H1 (cell line): ENCODE measurements at regions not wholly inside any gene's neighbourhood (a gene's known extent, or its start where the extent isn't known, plus 50 kb on each side); places are given as distances from the start of the nearest gene placed in this dataset.

Experiments
- CTCF ChIA-PET: fragments of 300-600 bp; sonication (Branson Sonifier 250); formaldehyde crosslinking; loops from one replicate; lab custom pipeline; 2021; ENCODE audit not compliant: partially characterized antibody; lab: Charles Lee
- POLR2A ChIA-PET: fragments of 300-600 bp; sonication (Branson Sonifier 250); formaldehyde crosslinking; loops from one replicate; lab custom pipeline; 2021; ENCODE audit warnings: inconsistent platforms; ENCODE audit not compliant: partially characterized antibody; lab: Charles Lee
- DNase-seq, 2 experiments: peaks; one replicate each; pipeline versions ENCODE4 v3.0.0 to v3.0.0-alpha.2; 2010 to 2022; ENCODE audit warnings: low spot score in 2 of 2, low read depth in 1 of 2, mixed read lengths in 1 of 2
- FAIRE-seq: peaks from 2 replicates; lab custom pipeline; 2011; peaks lifted over from hg19 to GRCh38; lab: Jason Lieb, UNC
- H2AFZ ChIP-seq: 2 replicates; pipeline ENCODE4 v1.8.1; 2012; ENCODE audit warnings: low read length, inconsistent platforms
- H2AK5ac ChIP-seq: 2 replicates; pipeline ENCODE4 v1.6.1; 2013; ENCODE audit warnings: low read depth, low read length
- H2BK120ac ChIP-seq: replicated peaks from 2 replicates; pipeline ENCODE3; 2013; ENCODE audit warnings: low read depth, low read length, inconsistent platforms
- H2BK12ac ChIP-seq: 2 replicates; pipeline ENCODE4 v1.6.1; 2013; ENCODE audit warnings: low read depth, low read length
- H2BK15ac ChIP-seq: 2 replicates; pipeline ENCODE4 v1.6.1; 2013; ENCODE audit warnings: low read length
- H2BK20ac ChIP-seq: 2 replicates; pipeline ENCODE4 v1.6.1; 2013; ENCODE audit warnings: low read length
- H2BK5ac ChIP-seq: 2 replicates; pipeline ENCODE4 v1.6.1; 2013; ENCODE audit warnings: low read depth, low read length
- H3K14ac ChIP-seq: 2 replicates; pipeline ENCODE4 v1.6.1; 2013; ENCODE audit warnings: inconsistent platforms; ENCODE audit not compliant: insufficient read length
- H3K18ac ChIP-seq: 2 replicates; pipeline ENCODE4 v1.6.1; 2013; ENCODE audit warnings: low read length; ENCODE audit errors: extremely low read depth
- H3K23ac ChIP-seq: 2 replicates; pipeline ENCODE4 v1.6.1; 2013; ENCODE audit warnings: inconsistent platforms; ENCODE audit not compliant: insufficient read length
- H3K23me2 ChIP-seq: 2 replicates; pipeline ENCODE4 v1.6.1; 2013; ENCODE audit warnings: low read depth, low read length
- H3K27ac ChIP-seq: 2 replicates; pipeline ENCODE4 v1.6.1; 2011; ENCODE audit warnings: low read depth, low read length, inconsistent platforms
- H3K27me3 ChIP-seq, 4 experiments: replicated peaks in 1 of 4; 1 replicate in 1 of 4; 2 replicates in 3 of 4; pipeline versions ENCODE4 v1.6.1 to v1.8.1; 2011 to 2013; ENCODE audit warnings: low read length in 3 of 4, mild to moderate bottlenecking in 3 of 4, inconsistent platforms in 2 of 4, mixed read lengths in 2 of 4, moderate library complexity in 1 of 4; ENCODE audit not compliant: control insufficient read depth in 3 of 4, insufficient read depth in 3 of 4; ENCODE audit errors: extremely low read depth in 1 of 4
- H3K36me3 ChIP-seq, 4 experiments: 2 replicates each; pipeline versions ENCODE4 v1.6.1 to v1.8.1; 2011 to 2013; ENCODE audit warnings: mild to moderate bottlenecking in 4 of 4, low read length in 3 of 4, moderate library complexity in 2 of 4, control low read depth in 1 of 4, inconsistent platforms in 1 of 4; ENCODE audit not compliant: insufficient read depth in 4 of 4, control insufficient read depth in 2 of 4
- H3K4ac ChIP-seq: replicated peaks from 2 replicates; pipeline ENCODE3; 2013; ENCODE audit warnings: low read length, low read depth, mixed read lengths, inconsistent platforms; ENCODE audit not compliant: insufficient read length
- H3K4me1 ChIP-seq, 4 experiments: replicated peaks in 1 of 4; 1 replicate in 1 of 4; 2 replicates in 3 of 4; pipeline versions ENCODE4 v1.6.1 to v1.8.1; 2011 to 2013; ENCODE audit warnings: low read length in 3 of 4, inconsistent platforms in 2 of 4, mixed read lengths in 1 of 4; ENCODE audit not compliant: insufficient read depth in 4 of 4, control insufficient read depth in 3 of 4
- H3K4me2 ChIP-seq, 2 experiments: 2 replicates each; pipeline versions ENCODE4 v1.6.1 to v1.8.1; 2011 to 2013; ENCODE audit warnings: low read depth in 2 of 2, low read length in 2 of 2, control low read depth in 1 of 2, inconsistent platforms in 1 of 2, mild to moderate bottlenecking in 1 of 2; ENCODE audit not compliant: insufficient read depth in 1 of 2
- H3K4me3 ChIP-seq, 4 experiments: fragments of 200-600, 300-600 bp in 1 of 4; sonication (generic), shearing (Covaris generic), sonication (Bioruptor Twin) in 1 of 4; 2 replicates each; pipeline versions ENCODE4 v1.5.1 to v1.8.1; 2011 to 2016; ENCODE audit warnings: low read length in 4 of 4, low read depth in 3 of 4, control low read depth in 2 of 4, inconsistent platforms in 2 of 4, mild to moderate bottlenecking in 2 of 4, mixed read lengths in 1 of 4, moderate library complexity in 1 of 4; ENCODE audit not compliant: insufficient read depth in 2 of 4; ENCODE audit errors: extremely low read depth in 1 of 4
- H3K56ac ChIP-seq: replicated peaks from 2 replicates; pipeline ENCODE3; 2013; ENCODE audit warnings: low read depth, mild to moderate bottlenecking, mixed read lengths, low read length, inconsistent platforms; ENCODE audit not compliant: insufficient read length
- H3K79me1 ChIP-seq: 2 replicates; pipeline ENCODE4 v1.6.1; 2013; ENCODE audit warnings: low read depth, low read length, control low read depth
- H3K79me2 ChIP-seq, 2 experiments: 2 replicates each; pipeline versions ENCODE4 v1.6.1 to v1.8.1; 2012 to 2013; ENCODE audit warnings: low read length in 2 of 2, mild to moderate bottlenecking in 2 of 2, inconsistent platforms in 1 of 2; ENCODE audit not compliant: insufficient read depth in 2 of 2, control insufficient read depth in 1 of 2
- H3K9ac ChIP-seq, 4 experiments: replicated peaks in 1 of 4; 1 replicate in 1 of 4; 2 replicates in 3 of 4; pipeline versions ENCODE4 v1.6.1 to v1.8.1; 2011 to 2013; ENCODE audit warnings: low read depth in 3 of 4, low read length in 3 of 4, control low read depth in 2 of 4, mild to moderate bottlenecking in 2 of 4, moderate library complexity in 2 of 4, inconsistent platforms in 1 of 4; ENCODE audit errors: extremely low read depth in 1 of 4
- H3K9me3 ChIP-seq, 2 experiments: 2 replicates each; pipeline versions ENCODE4 v1.6.1 to v1.8.1; 2012 to 2013; ENCODE audit warnings: mild to moderate bottlenecking in 2 of 2, moderate library complexity in 2 of 2, control low read depth in 1 of 2, inconsistent platforms in 1 of 2, low read depth in 1 of 2, low read length in 1 of 2, mixed read lengths in 1 of 2; ENCODE audit not compliant: insufficient read depth in 2 of 2
- H4K20me1 ChIP-seq, 2 experiments: replicated peaks in 1 of 2; 2 replicates each; pipeline versions ENCODE3 to v1.8.1; 2011 to 2013; ENCODE audit warnings: inconsistent platforms in 2 of 2, low read length in 2 of 2, mild to moderate bottlenecking in 1 of 2; ENCODE audit not compliant: insufficient read depth in 2 of 2, control insufficient read depth in 1 of 2
- H4K5ac ChIP-seq: 2 replicates; pipeline ENCODE4 v1.6.1; 2013; ENCODE audit warnings: low read length, low read depth, mixed read lengths, inconsistent platforms; ENCODE audit not compliant: insufficient read length
- H4K8ac ChIP-seq: 2 replicates; pipeline ENCODE4 v1.8.0; 2013; ENCODE audit warnings: mild to moderate bottlenecking, moderate library complexity, low read length, inconsistent platforms; ENCODE audit not compliant: insufficient read depth; ENCODE audit errors: extremely low read depth
- H4K91ac ChIP-seq: replicated peaks from 2 replicates; pipeline ENCODE3; 2013; ENCODE audit warnings: low read length, mixed read lengths, inconsistent platforms; ENCODE audit not compliant: insufficient read length
- BCL11A ChIP-seq, 2 experiments: IDR thresholded peaks; one replicate each; pipeline ENCODE4 v1.6.1; 2011; ENCODE audit warnings: low read depth in 2 of 2, low read length in 2 of 2, mild to moderate bottlenecking in 2 of 2
- FOSL1 ChIP-seq: IDR thresholded peaks from 2 replicates; pipeline ENCODE4 v1.6.1; 2011; ENCODE audit warnings: mild to moderate bottlenecking, low read depth, low read length, moderate library complexity; ENCODE audit not compliant: insufficient read depth
- SP4 ChIP-seq: IDR thresholded peaks from 2 replicates; pipeline ENCODE4 v1.6.1; 2012; ENCODE audit warnings: low read length, inconsistent platforms

DNA sequence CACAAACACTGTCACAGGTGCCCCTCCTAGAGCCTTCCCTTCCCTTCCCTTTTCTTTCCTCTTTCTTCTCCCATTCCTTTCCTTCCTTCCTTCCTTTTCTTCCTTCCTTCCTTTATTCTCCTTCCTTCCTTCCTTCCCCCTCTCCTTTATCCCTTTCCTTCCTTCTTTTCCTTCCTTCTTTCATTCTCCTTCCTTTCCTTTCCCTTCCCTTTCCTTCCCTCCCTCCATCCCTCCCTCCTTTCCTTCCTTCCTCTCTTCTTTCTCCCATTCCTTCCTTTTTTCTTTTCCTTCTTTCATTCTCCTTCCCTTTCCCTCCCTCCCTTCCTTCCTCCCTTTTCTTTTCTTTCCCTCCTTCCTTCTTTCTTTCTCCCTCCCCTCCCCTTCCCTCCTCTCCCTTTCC lies 170.0 kb downstream of the ENGASE start:
- Histone ChIP-seq H4K20me1 (no peaks in the 10 kb centered on the region), H2BK20ac (no peak overlapping the region), H3K9me3 (no peaks in the 10 kb centered on the region), H3K14ac (no peak overlapping the region), H2AK5ac (no peak overlapping the region), H2AFZ (no peak overlapping the region), H3K27ac (no peak overlapping the region), H3K27me3 (peaks cover 0 to 2% (median 0%) of the 10 kb centered on the region in 4 experiments; a peak in 1 of 7 replicates), H2BK12ac (no peak overlapping the region), H3K23me2 (no peaks in the 10 kb centered on the region), H3K9ac (no peak overlapping the region), H4K91ac (no peak overlapping the region), H3K4me1 (peaks cover 0 to 6% (median under 1%) of the 10 kb centered on the region in 4 experiments; a peak in 1 of 7 replicates), H3K4me3 (no peak overlapping the region), H2BK5ac (no peak overlapping the region), H3K36me3 (no peaks in the 10 kb centered on the region), H4K8ac (no peak overlapping the region), H3K4ac (no peak overlapping the region), H3K18ac (no peak overlapping the region), H2BK15ac (no peak overlapping the region), H3K4me2 (no peak overlapping the region), H3K56ac (no peak overlapping the region), H2BK120ac (no peak overlapping the region), H3K79me2 (no peaks in the 10 kb centered on the region), H4K5ac (no peak overlapping the region), H3K23ac (no peak overlapping the region), H3K79me1 (no peaks in the 10 kb centered on the region)
- FAIRE-seq: no peak
- CTCF ChIA-PET: no interaction called here
- POLR2A ChIA-PET: no interaction called here
- no peak for DNase-seq
- no peak for TF ChIP-seq FOSL1
- TF ChIP-seq BCL11A (IDR thresholded peaks at IDR 0.05; ENCODE audit: low read depth in 2 of 2, low read length in 2 of 2): no peak
- TF ChIP-seq SP4: no peak
